Skeletal muscle satellite cell (primary cell): ENCODE measurements at regions not wholly inside any gene's neighbourhood (a gene's known extent, or its start where the extent isn't known, plus 50 kb on each side); places are given as distances from the start of the nearest gene placed in this dataset.
"Not testable (repeated sequence)": the region's sequence is repeated elsewhere in the genome, so short reads cannot be mapped to it uniquely, and the experiment has no call there.

Experiments used
- H3K27me3 ChIP-seq: 2 replicates; pipeline ENCODE4 v1.7.0; 2013; ENCODE audit warnings: low read length; ENCODE audit not compliant: control insufficient read depth, insufficient read depth
- H3K36me3 ChIP-seq: 2 replicates; pipeline ENCODE4 v1.7.0; 2013; ENCODE audit warnings: mild to moderate bottlenecking, control low read depth, low read length; ENCODE audit not compliant: insufficient read depth
- H3K4me1 ChIP-seq: 2 replicates; pipeline ENCODE4 v1.7.0; 2013; ENCODE audit warnings: low read length; ENCODE audit not compliant: control insufficient read depth, insufficient read depth
- H3K4me2 ChIP-seq: 2 replicates; pipeline ENCODE4 v1.7.0; 2013; ENCODE audit warnings: mild to moderate bottlenecking, low read length
- H3K4me3 ChIP-seq: 2 replicates; pipeline ENCODE4 v1.7.0; 2013; ENCODE audit warnings: low read length
- H3K9ac ChIP-seq: 2 replicates; pipeline ENCODE4 v1.7.0; 2013; ENCODE audit warnings: mild to moderate bottlenecking, low read depth, low read length, moderate library complexity
- H3K9me3 ChIP-seq: replicated peaks from 2 replicates; pipeline ENCODE4 v1.7.0; 2013; ENCODE audit warnings: mild to moderate bottlenecking, control low read depth, low read length

- Histone ChIP-seq H3K27me3 (peaks cover 26% of the 10 kb centered on the region), H3K4me2 (no peak overlapping the region)
Measured at GRCh38 chr7:155388561-155388960, 69.4 kb upstream of the EN2 start.

GRCh38 chr7:155391414-155391813 is 66.5 kb upstream of the EN2 start:
- Histone ChIP-seq H3K4me3 (no peak overlapping the region), H3K4me2 (no peak overlapping the region), H3K9me3 (no peaks in the 10 kb centered on the region), H3K4me1 (no peaks in the 10 kb centered on the region), H3K27me3 (peaks cover 28% of the 10 kb centered on the region), H3K36me3 (no peaks in the 10 kb centered on the region), H3K9ac (no peak overlapping the region)

More at GRCh38 chr7:155388561-155388960, 69.4 kb upstream of the EN2 start:
- no peaks in the 10 kb centered on the region for H3K9me3 ChIP-seq
- no peak overlapping the region for H3K4me3 ChIP-seq
- no peak overlapping the region for H3K9ac ChIP-seq
- no peaks in the 10 kb centered on the region for H3K36me3 ChIP-seq
- no peaks in the 10 kb centered on the region for H3K4me1 ChIP-seq

GRCh38 chr7:155392726-155393570 is 65.0 kb upstream of the EN2 start:
- no peak overlapping the region for H3K4me2 ChIP-seq
- H3K9me3 ChIP-seq = no peaks in the 10 kb centered on the region
- H3K27me3 ChIP-seq = peaks cover 21% of the 10 kb centered on the region
- no peaks in the 10 kb centered on the region for H3K4me1 ChIP-seq
- H3K9ac ChIP-seq = no peak overlapping the region
- H3K4me3 ChIP-seq = no peak overlapping the region
- H3K36me3 ChIP-seq = no peaks in the 10 kb centered on the region

- H3K9ac ChIP-seq = no peak overlapping the region
- H3K4me3 ChIP-seq = no peak overlapping the region
- H3K36me3 ChIP-seq = no peaks in the 10 kb centered on the region
- peaks cover 15% of the 10 kb centered on the region for H3K27me3 ChIP-seq
- no peaks in the 10 kb centered on the region for H3K9me3 ChIP-seq
- no peak overlapping the region for H3K4me2 ChIP-seq
- no peaks in the 10 kb centered on the region for H3K4me1 ChIP-seq
Measured at GRCh38 chr7:155394413-155394812, 63.5 kb upstream of the EN2 start.

GRCh38 chr7:155395176-155395797 is 62.6 kb upstream of the EN2 start:
- Histone ChIP-seq H3K36me3 (no peaks in the 10 kb centered on the region), H3K4me2 (no peak overlapping the region), H3K9ac (no peak overlapping the region), H3K4me1 (no peaks in the 10 kb centered on the region), H3K27me3 (peaks cover 18% of the 10 kb centered on the region), H3K9me3 (no peaks in the 10 kb centered on the region), H3K4me3 (no peak overlapping the region)

GRCh38 chr7:155396661-155397060 is 61.3 kb upstream of the EN2 start:
- no peak overlapping the region for H3K9ac ChIP-seq
- H3K4me1 ChIP-seq = no peaks in the 10 kb centered on the region
- H3K4me3 ChIP-seq = no peak overlapping the region
- peaks cover 20% of the 10 kb centered on the region for H3K27me3 ChIP-seq
- H3K36me3 ChIP-seq = no peaks in the 10 kb centered on the region
- H3K4me2 ChIP-seq = no peak overlapping the region
- no peaks in the 10 kb centered on the region for H3K9me3 ChIP-seq

GRCh38 chr7:155397758-155398714 is 59.9 kb upstream of the EN2 start:
- H3K4me2 ChIP-seq, H3K9ac ChIP-seq, H3K4me3 ChIP-seq, H3K36me3 ChIP-seq, H3K4me1 ChIP-seq, H3K9me3 ChIP-seq: not testable (repeated sequence)
- H3K27me3 ChIP-seq = peaks cover 20% of the 10 kb centered on the region

GRCh38 chr7:155398944-155399343 is 59.0 kb upstream of the EN2 start:
- Histone ChIP-seq H3K9me3 (no peaks in the 10 kb centered on the region), H3K4me2 (no peak overlapping the region), H3K27me3 (peaks cover 23% of the 10 kb centered on the region), H3K4me3 (no peak overlapping the region), H3K4me1 (no peaks in the 10 kb centered on the region), H3K36me3 (no peaks in the 10 kb centered on the region), H3K9ac (no peak overlapping the region)

- H3K36me3 ChIP-seq = no peaks in the 10 kb centered on the region
- peaks cover 22% of the 10 kb centered on the region for H3K27me3 ChIP-seq
- H3K9me3 ChIP-seq = no peaks in the 10 kb centered on the region
- H3K9ac ChIP-seq = no peak overlapping the region
- no peak overlapping the region for H3K4me3 ChIP-seq
- H3K4me1 ChIP-seq = no peaks in the 10 kb centered on the region
- H3K4me2 ChIP-seq = no peak overlapping the region
Measured at GRCh38 chr7:155399577-155399976, 58.4 kb upstream of the EN2 start.

- H3K9me3 ChIP-seq = no peaks in the 10 kb centered on the region
- no peak overlapping the region for H3K4me3 ChIP-seq
- H3K4me2 ChIP-seq = no peak overlapping the region
- no peaks in the 10 kb centered on the region for H3K36me3 ChIP-seq
- H3K9ac ChIP-seq = no peak overlapping the region
- H3K27me3 ChIP-seq = peaks cover 21% of the 10 kb centered on the region
- no peaks in the 10 kb centered on the region for H3K4me1 ChIP-seq
Measured at GRCh38 chr7:155401231-155401630, 56.7 kb upstream of the EN2 start.

GRCh38 chr7:155401884-155402283 is 56.0 kb upstream of the EN2 start:
- H3K9ac ChIP-seq = no peak overlapping the region
- no peaks in the 10 kb centered on the region for H3K4me1 ChIP-seq
- H3K27me3 ChIP-seq = peaks cover 25% of the 10 kb centered on the region
- H3K9me3 ChIP-seq = no peaks in the 10 kb centered on the region
- H3K4me3 ChIP-seq = no peak overlapping the region
- no peaks in the 10 kb centered on the region for H3K36me3 ChIP-seq
- H3K4me2 ChIP-seq = no peak overlapping the region
